H1 (cell line): ENCODE measurements at regions not wholly inside any gene's neighbourhood (a gene's known extent, or its start where the extent isn't known, plus 50 kb on each side); places are given as distances from the start of the nearest gene placed in this dataset.

ENCODE experiments used
- CTCF ChIA-PET: fragments of 300-600 bp; sonication (Branson Sonifier 250); formaldehyde crosslinking; loops from one replicate; lab custom pipeline; 2021; ENCODE audit not compliant: partially characterized antibody; lab: Charles Lee
- POLR2A ChIA-PET: fragments of 300-600 bp; sonication (Branson Sonifier 250); formaldehyde crosslinking; loops from one replicate; lab custom pipeline; 2021; ENCODE audit warnings: inconsistent platforms; ENCODE audit not compliant: partially characterized antibody; lab: Charles Lee
- DNase-seq, 2 experiments: peaks; one replicate each; pipeline versions ENCODE4 v3.0.0 to v3.0.0-alpha.2; 2010 to 2022; ENCODE audit warnings: low spot score in 2 of 2, low read depth in 1 of 2, mixed read lengths in 1 of 2
- FAIRE-seq: peaks from 2 replicates; lab custom pipeline; 2011; peaks lifted over from hg19 to GRCh38; lab: Jason Lieb, UNC
- H2AFZ ChIP-seq: 2 replicates; pipeline ENCODE4 v1.8.1; 2012; ENCODE audit warnings: low read length, inconsistent platforms
- H2AK5ac ChIP-seq: 2 replicates; pipeline ENCODE4 v1.6.1; 2013; ENCODE audit warnings: low read depth, low read length
- H2BK120ac ChIP-seq: replicated peaks from 2 replicates; pipeline ENCODE3; 2013; ENCODE audit warnings: low read depth, low read length, inconsistent platforms
- H2BK12ac ChIP-seq: 2 replicates; pipeline ENCODE4 v1.6.1; 2013; ENCODE audit warnings: low read depth, low read length
- H2BK15ac ChIP-seq: 2 replicates; pipeline ENCODE4 v1.6.1; 2013; ENCODE audit warnings: low read length
- H2BK20ac ChIP-seq: 2 replicates; pipeline ENCODE4 v1.6.1; 2013; ENCODE audit warnings: low read length
- H2BK5ac ChIP-seq: 2 replicates; pipeline ENCODE4 v1.6.1; 2013; ENCODE audit warnings: low read depth, low read length
- H3K14ac ChIP-seq: 2 replicates; pipeline ENCODE4 v1.6.1; 2013; ENCODE audit warnings: inconsistent platforms; ENCODE audit not compliant: insufficient read length
- H3K18ac ChIP-seq: 2 replicates; pipeline ENCODE4 v1.6.1; 2013; ENCODE audit warnings: low read length; ENCODE audit errors: extremely low read depth
- H3K23ac ChIP-seq: 2 replicates; pipeline ENCODE4 v1.6.1; 2013; ENCODE audit warnings: inconsistent platforms; ENCODE audit not compliant: insufficient read length
- H3K23me2 ChIP-seq: 2 replicates; pipeline ENCODE4 v1.6.1; 2013; ENCODE audit warnings: low read depth, low read length
- H3K27ac ChIP-seq: 2 replicates; pipeline ENCODE4 v1.6.1; 2011; ENCODE audit warnings: low read depth, low read length, inconsistent platforms
- H3K27me3 ChIP-seq, 4 experiments: replicated peaks in 1 of 4; 1 replicate in 1 of 4; 2 replicates in 3 of 4; pipeline versions ENCODE4 v1.6.1 to v1.8.1; 2011 to 2013; ENCODE audit warnings: low read length in 3 of 4, mild to moderate bottlenecking in 3 of 4, inconsistent platforms in 2 of 4, mixed read lengths in 2 of 4, moderate library complexity in 1 of 4; ENCODE audit not compliant: control insufficient read depth in 3 of 4, insufficient read depth in 3 of 4; ENCODE audit errors: extremely low read depth in 1 of 4
- H3K36me3 ChIP-seq, 4 experiments: 2 replicates each; pipeline versions ENCODE4 v1.6.1 to v1.8.1; 2011 to 2013; ENCODE audit warnings: mild to moderate bottlenecking in 4 of 4, low read length in 3 of 4, moderate library complexity in 2 of 4, control low read depth in 1 of 4, inconsistent platforms in 1 of 4; ENCODE audit not compliant: insufficient read depth in 4 of 4, control insufficient read depth in 2 of 4
- H3K4ac ChIP-seq: replicated peaks from 2 replicates; pipeline ENCODE3; 2013; ENCODE audit warnings: low read length, low read depth, mixed read lengths, inconsistent platforms; ENCODE audit not compliant: insufficient read length
- H3K4me1 ChIP-seq, 4 experiments: replicated peaks in 1 of 4; 1 replicate in 1 of 4; 2 replicates in 3 of 4; pipeline versions ENCODE4 v1.6.1 to v1.8.1; 2011 to 2013; ENCODE audit warnings: low read length in 3 of 4, inconsistent platforms in 2 of 4, mixed read lengths in 1 of 4; ENCODE audit not compliant: insufficient read depth in 4 of 4, control insufficient read depth in 3 of 4
- H3K4me2 ChIP-seq, 2 experiments: 2 replicates each; pipeline versions ENCODE4 v1.6.1 to v1.8.1; 2011 to 2013; ENCODE audit warnings: low read depth in 2 of 2, low read length in 2 of 2, control low read depth in 1 of 2, inconsistent platforms in 1 of 2, mild to moderate bottlenecking in 1 of 2; ENCODE audit not compliant: insufficient read depth in 1 of 2
- H3K4me3 ChIP-seq, 4 experiments: fragments of 200-600, 300-600 bp in 1 of 4; sonication (generic), shearing (Covaris generic), sonication (Bioruptor Twin) in 1 of 4; 2 replicates each; pipeline versions ENCODE4 v1.5.1 to v1.8.1; 2011 to 2016; ENCODE audit warnings: low read length in 4 of 4, low read depth in 3 of 4, control low read depth in 2 of 4, inconsistent platforms in 2 of 4, mild to moderate bottlenecking in 2 of 4, mixed read lengths in 1 of 4, moderate library complexity in 1 of 4; ENCODE audit not compliant: insufficient read depth in 2 of 4; ENCODE audit errors: extremely low read depth in 1 of 4
- H3K56ac ChIP-seq: replicated peaks from 2 replicates; pipeline ENCODE3; 2013; ENCODE audit warnings: low read depth, mild to moderate bottlenecking, mixed read lengths, low read length, inconsistent platforms; ENCODE audit not compliant: insufficient read length
- H3K79me1 ChIP-seq: 2 replicates; pipeline ENCODE4 v1.6.1; 2013; ENCODE audit warnings: low read depth, low read length, control low read depth
- H3K79me2 ChIP-seq, 2 experiments: 2 replicates each; pipeline versions ENCODE4 v1.6.1 to v1.8.1; 2012 to 2013; ENCODE audit warnings: low read length in 2 of 2, mild to moderate bottlenecking in 2 of 2, inconsistent platforms in 1 of 2; ENCODE audit not compliant: insufficient read depth in 2 of 2, control insufficient read depth in 1 of 2
- H3K9ac ChIP-seq, 4 experiments: replicated peaks in 1 of 4; 1 replicate in 1 of 4; 2 replicates in 3 of 4; pipeline versions ENCODE4 v1.6.1 to v1.8.1; 2011 to 2013; ENCODE audit warnings: low read depth in 3 of 4, low read length in 3 of 4, control low read depth in 2 of 4, mild to moderate bottlenecking in 2 of 4, moderate library complexity in 2 of 4, inconsistent platforms in 1 of 4; ENCODE audit errors: extremely low read depth in 1 of 4
- H3K9me3 ChIP-seq, 2 experiments: 2 replicates each; pipeline versions ENCODE4 v1.6.1 to v1.8.1; 2012 to 2013; ENCODE audit warnings: mild to moderate bottlenecking in 2 of 2, moderate library complexity in 2 of 2, control low read depth in 1 of 2, inconsistent platforms in 1 of 2, low read depth in 1 of 2, low read length in 1 of 2, mixed read lengths in 1 of 2; ENCODE audit not compliant: insufficient read depth in 2 of 2
- H4K20me1 ChIP-seq, 2 experiments: replicated peaks in 1 of 2; 2 replicates each; pipeline versions ENCODE3 to v1.8.1; 2011 to 2013; ENCODE audit warnings: inconsistent platforms in 2 of 2, low read length in 2 of 2, mild to moderate bottlenecking in 1 of 2; ENCODE audit not compliant: insufficient read depth in 2 of 2, control insufficient read depth in 1 of 2
- H4K5ac ChIP-seq: 2 replicates; pipeline ENCODE4 v1.6.1; 2013; ENCODE audit warnings: low read length, low read depth, mixed read lengths, inconsistent platforms; ENCODE audit not compliant: insufficient read length
- H4K8ac ChIP-seq: 2 replicates; pipeline ENCODE4 v1.8.0; 2013; ENCODE audit warnings: mild to moderate bottlenecking, moderate library complexity, low read length, inconsistent platforms; ENCODE audit not compliant: insufficient read depth; ENCODE audit errors: extremely low read depth
- H4K91ac ChIP-seq: replicated peaks from 2 replicates; pipeline ENCODE3; 2013; ENCODE audit warnings: low read length, mixed read lengths, inconsistent platforms; ENCODE audit not compliant: insufficient read length
- ATF2 ChIP-seq: IDR thresholded peaks from 2 replicates; pipeline ENCODE4 v1.6.1; 2012; ENCODE audit warnings: low read length, inconsistent platforms
- CBX5 ChIP-seq: fragments of 300-800, 300-1000 bp; sonication (generic); IDR thresholded peaks from 2 replicates; pipeline ENCODE4 v1.7.1; 2016; ENCODE audit warnings: antibody characterized with exemption, low read length, low read depth
- CHD2 ChIP-seq: IDR thresholded peaks from 2 replicates; pipeline ENCODE4 v1.6.1; 2012; ENCODE audit warnings: low read length, improper control_type of control experiment
- CREB1 ChIP-seq: IDR thresholded peaks from 2 replicates; pipeline ENCODE4 v1.6.1; 2012; ENCODE audit warnings: inconsistent platforms
- E2F6 ChIP-seq: IDR thresholded peaks from 2 replicates; pipeline ENCODE4 v1.6.1; 2012; ENCODE audit warnings: inconsistent platforms
- GTF2F1 ChIP-seq: IDR thresholded peaks from 2 replicates; pipeline ENCODE4 v1.6.1; 2012; ENCODE audit warnings: low read depth, low read length, improper control_type of control experiment, borderline replicate concordance
- RNF2 ChIP-seq: fragments of 200-900, 300-1000 bp; sonication (generic); IDR thresholded peaks from 2 replicates; pipeline ENCODE4 v1.7.1; 2016; ENCODE audit warnings: borderline replicate concordance, low read depth, mild to moderate bottlenecking, antibody characterized with exemption, low read length; ENCODE audit not compliant: poor library complexity, severe bottlenecking; ENCODE audit errors: missing control alignments
- SIN3A ChIP-seq, 2 experiments: IDR thresholded peaks in 1 of 2; conservative IDR thresholded peaks in 1 of 2; 2 replicates each; pipeline ENCODE4 v1.6.1; 2011 to 2012; ENCODE audit warnings: low read length in 2 of 2, improper control_type of control experiment in 1 of 2, low read depth in 1 of 2, mild to moderate bottlenecking in 1 of 2
- SIX5 ChIP-seq: IDR thresholded peaks from 2 replicates; pipeline ENCODE4 v1.6.1; 2011; ENCODE audit warnings: mild to moderate bottlenecking, low read depth, low read length
- SP4 ChIP-seq: IDR thresholded peaks from 2 replicates; pipeline ENCODE4 v1.6.1; 2012; ENCODE audit warnings: low read length, inconsistent platforms
- TBP ChIP-seq: IDR thresholded peaks from 2 replicates; pipeline ENCODE4 v1.6.1; 2011; ENCODE audit warnings: low read depth, low read length, improper control_type of control experiment
- TEAD4 ChIP-seq: IDR thresholded peaks from 2 replicates; pipeline ENCODE4 v1.6.1; 2012; ENCODE audit warnings: low read depth, low read length, inconsistent platforms, mixed read lengths
- ZNF274 ChIP-seq: IDR thresholded peaks from 2 replicates; pipeline ENCODE4 v1.7.0; 2012; ENCODE audit warnings: low read length, borderline replicate concordance; ENCODE audit errors: extremely low read depth
- WGBS, 2 experiments: shearing (Covaris generic) in 1 of 2; methylation state at CpG; one replicate each; pipeline versions ENCODE4 v1.1.6 to v1.1.7; 2013 to 2015; ENCODE audit warnings: low lambda C conversion rate in 2 of 2, mixed read lengths in 2 of 2, inconsistent platforms in 1 of 2, low coverage in 1 of 2, missing lambda C conversion rate in 1 of 2; ENCODE audit not compliant: insufficient replicate concordance in 2 of 2, insufficient coverage in 1 of 2, insufficient read length in 1 of 2; ENCODE audit errors: extremely low coverage in 1 of 2, missing lambda C conversion rate in 1 of 2; 5-methylcytosine and 5-hydroxymethylcytosine counted together

- no peak overlapping the region for H2BK12ac ChIP-seq
- no peak overlapping the region for H2AK5ac ChIP-seq
- H2AFZ ChIP-seq: no peak overlapping the region
- H4K91ac ChIP-seq: no peak overlapping the region
- no peak overlapping the region for H2BK120ac ChIP-seq
- H3K4me3 ChIP-seq: no peak overlapping the region
- FAIRE-seq: no peak
- H3K9ac ChIP-seq: no peak overlapping the region
- H3K4me2 ChIP-seq: no peak overlapping the region
- no peak overlapping the region for H3K27ac ChIP-seq
- H3K4ac ChIP-seq: no peak overlapping the region
- H3K18ac ChIP-seq: no peak overlapping the region
- no peak overlapping the region for H2BK20ac ChIP-seq
- H3K79me2 ChIP-seq: no peaks in the 10 kb centered on the region
- H3K56ac ChIP-seq: no peak overlapping the region
- no peak overlapping the region for H2BK15ac ChIP-seq
- H3K4me1 ChIP-seq: no peaks in the 10 kb centered on the region; a peak in 1 of 7 replicates
- no peaks in the 10 kb centered on the region for H3K27me3 ChIP-seq
- no peak overlapping the region for H2BK5ac ChIP-seq
- 92% methylated on average over 5 of the region's 5 CpGs; no CpG with 5 or more reads in 1 of the 2 experiments for WGBS, 2 experiments
- no peak overlapping the region for H3K14ac ChIP-seq
- no peak for DNase-seq
- no peaks in the 10 kb centered on the region for H3K79me1 ChIP-seq
- no peak overlapping the region for H3K23ac ChIP-seq
- CTCF ChIA-PET: no interaction called here
- no peak overlapping the region for H4K5ac ChIP-seq
- H3K36me3 ChIP-seq: no peaks in the 10 kb centered on the region
- no peaks in the 10 kb centered on the region for H3K9me3 ChIP-seq
- POLR2A ChIA-PET: no interaction called here
- no peaks in the 10 kb centered on the region for H3K23me2 ChIP-seq
- H4K20me1 ChIP-seq: no peaks in the 10 kb centered on the region
- no peak overlapping the region for H4K8ac ChIP-seq
- TF ChIP-seq TBP (no peak), CREB1 (no peak), ATF2 (no peak), SIX5 (no peak), CHD2 (no peak), SIN3A (conservative IDR thresholded peaks at IDR 0.05 in 1 of 2, IDR thresholded peaks at IDR 0.05 in 1 of 2; ENCODE audit: low read depth in 1 of 2, low read length in 2 of 2) (no peak), ZNF274 (no peak), SP4 (no peak), TEAD4 (no peak), GTF2F1 (no peak), RNF2 (no peak), CBX5 (no peak), E2F6 (no peak)
These were observed 184.0 kb downstream of the IRS2 start for GRCh38 chr13:109602356-109602755.
